IMR-90 (cell line): ENCODE measurements at regions not wholly inside any gene's neighbourhood (a gene's known extent, or its start where the extent isn't known, plus 50 kb on each side); places are given as distances from the start of the nearest gene placed in this dataset.

ENCODE experiments used
- ATAC-seq: fragments of 200-7000 bp; cut with Tn5 transposase; 2 replicates; pipeline ENCODE4 v1.9.1; 2020; ENCODE audit warnings: low read depth, mild to moderate bottlenecking, moderate library complexity
- BruUV-seq: library from RNA; stranded (reverse); fragments of 400-500 nt; replicated peaks from 2 replicates; lab custom pipeline; 2021; lab: Mats Ljungman, UMichigan
- CTCF ChIA-PET: fragments of 300-600 bp; formaldehyde crosslinking; extraction: SDS; loops from one replicate; lab custom pipeline; 2021; ENCODE audit warnings: antibody characterized with exemption; lab: Yijun Ruan, JAX
- POLR2A ChIA-PET: fragments of 300-600 bp; sonication (Branson Sonifier 250); formaldehyde crosslinking; loops from one replicate; lab custom pipeline; 2022; ENCODE audit warnings: antibody characterized with exemption; ENCODE audit not compliant: unreplicated experiment; lab: Charles Lee
- DNase-seq: peaks from one replicate; pipeline ENCODE4 v3.0.0; 2013
- H2AFZ ChIP-seq: replicated peaks from 2 replicates; pipeline ENCODE3; 2013; ENCODE audit warnings: low read length, mild to moderate bottlenecking; ENCODE audit not compliant: poor library complexity
- H2AK5ac ChIP-seq: 2 replicates; pipeline ENCODE4 v1.6.1; 2013; ENCODE audit warnings: low read depth, low read length, inconsistent platforms
- H2AK9ac ChIP-seq: replicated peaks from 2 replicates; pipeline ENCODE3; 2013; ENCODE audit warnings: mild to moderate bottlenecking, low read depth, low read length, moderate library complexity; ENCODE audit not compliant: poor library complexity
- H2BK120ac ChIP-seq: 2 replicates; pipeline ENCODE4 v1.6.1; 2013; ENCODE audit warnings: low read depth, low read length, inconsistent platforms
- H2BK15ac ChIP-seq: 3 replicates; pipeline ENCODE4 v1.6.1; 2013; ENCODE audit warnings: low read depth, low read length, inconsistent platforms
- H2BK20ac ChIP-seq: 2 replicates; pipeline ENCODE4 v1.6.1; 2013; ENCODE audit warnings: low read depth, mild to moderate bottlenecking, inconsistent platforms, low read length, moderate library complexity
- H2BK5ac ChIP-seq: 2 replicates; pipeline ENCODE4 v1.6.1; 2013; ENCODE audit warnings: mild to moderate bottlenecking, low read depth, low read length, inconsistent platforms; ENCODE audit not compliant: poor library complexity, severe bottlenecking
- H3K14ac ChIP-seq: replicated peaks from 2 replicates; pipeline ENCODE4 v1.6.1; 2013; ENCODE audit warnings: low read depth, low read length, inconsistent platforms
- H3K18ac ChIP-seq: 2 replicates; pipeline ENCODE4 v1.6.1; 2013; ENCODE audit warnings: low read depth, low read length, control low read depth
- H3K23ac ChIP-seq: 2 replicates; pipeline ENCODE4 v1.6.1; 2013; ENCODE audit warnings: low read depth, low read length, inconsistent platforms
- H3K27ac ChIP-seq: 2 replicates; pipeline ENCODE4 v1.5.1; 2013; ENCODE audit warnings: mild to moderate bottlenecking, control low read depth, low read length; ENCODE audit not compliant: insufficient read depth
- H3K27me3 ChIP-seq: 2 replicates; pipeline ENCODE4 v1.6.1; 2013; ENCODE audit warnings: low read length; ENCODE audit not compliant: control insufficient read depth, insufficient read depth
- H3K36me3 ChIP-seq: 2 replicates; pipeline ENCODE4 v1.6.1; 2013; ENCODE audit warnings: low read length, mixed read lengths; ENCODE audit not compliant: control insufficient read depth, insufficient read depth
- H3K4ac ChIP-seq: 2 replicates; pipeline ENCODE4 v1.6.1; 2013; ENCODE audit warnings: low read depth, low read length, inconsistent platforms
- H3K4me1 ChIP-seq: 2 replicates; pipeline ENCODE4 v1.6.1; 2013; ENCODE audit warnings: low read length, mixed read lengths; ENCODE audit not compliant: control insufficient read depth, insufficient read depth
- H3K4me2 ChIP-seq: 2 replicates; pipeline ENCODE4 v1.6.1; 2013; ENCODE audit warnings: low read depth, mild to moderate bottlenecking, control low read depth, low read length, moderate library complexity
- H3K4me3 ChIP-seq: 2 replicates; pipeline ENCODE4 v1.5.1; 2013; ENCODE audit warnings: low read depth, mild to moderate bottlenecking, control low read depth, low read length, moderate library complexity; ENCODE audit not compliant: insufficient read depth
- H3K56ac ChIP-seq: 2 replicates; pipeline ENCODE4 v1.6.1; 2013; ENCODE audit warnings: low read length, inconsistent platforms; ENCODE audit not compliant: insufficient read depth; ENCODE audit errors: extremely low read depth
- H3K79me1 ChIP-seq, 2 experiments: 2 replicates each; pipeline ENCODE4 v1.6.1; 2013; ENCODE audit warnings: low read length in 2 of 2, inconsistent platforms in 1 of 2, low read depth in 1 of 2
- H3K9ac ChIP-seq: 2 replicates; pipeline ENCODE4 v1.6.1; 2013; ENCODE audit warnings: low read depth, low read length, control low read depth
- H3K9me1 ChIP-seq: 2 replicates; pipeline ENCODE4 v1.6.1; 2013; ENCODE audit warnings: low read length, inconsistent platforms; ENCODE audit not compliant: insufficient read depth
- H3K9me3 ChIP-seq: 2 replicates; pipeline ENCODE4 v1.6.1; 2013; ENCODE audit warnings: low read length; ENCODE audit not compliant: control insufficient read depth, insufficient read depth
- H4K20me1 ChIP-seq: 2 replicates; pipeline ENCODE4 v1.6.1; 2013; ENCODE audit warnings: low read length, inconsistent platforms; ENCODE audit not compliant: insufficient read depth
- H4K5ac ChIP-seq: 2 replicates; pipeline ENCODE4 v1.6.1; 2013; ENCODE audit warnings: mild to moderate bottlenecking, low read depth, low read length, control low read depth
- H4K8ac ChIP-seq, 2 experiments: 2 replicates each; pipeline ENCODE4 v1.6.1; 2013; ENCODE audit warnings: low read depth in 2 of 2, low read length in 2 of 2, control low read depth in 1 of 2, inconsistent platforms in 1 of 2
- H4K91ac ChIP-seq: 2 replicates; pipeline ENCODE4 v1.6.1; 2013; ENCODE audit warnings: low read depth, low read length, inconsistent platforms; ENCODE audit not compliant: insufficient read depth
- BHLHE40 ChIP-seq: fragments of 150-350 bp; IDR thresholded peaks from 2 replicates; pipeline ENCODE4 v1.6.1; 2016; ENCODE audit warnings: mild to moderate bottlenecking, low read depth, low read length
- MAFK ChIP-seq: IDR thresholded peaks from 2 replicates; pipeline ENCODE4 v1.6.1; 2012; ENCODE audit warnings: low read depth, low read length, improper control_type of control experiment
- RCOR1 ChIP-seq: IDR thresholded peaks from 2 replicates; pipeline ENCODE4 v1.6.1; 2012; ENCODE audit warnings: mild to moderate bottlenecking, low read length, improper control_type of control experiment; ENCODE audit not compliant: insufficient replicate concordance
- RFX5 ChIP-seq: IDR thresholded peaks from 2 replicates; pipeline ENCODE4 v1.8.0; 2012; ENCODE audit warnings: low read depth, mild to moderate bottlenecking, low read length, moderate library complexity
- WGBS, 2 experiments: methylation state at CpG; one replicate each; pipeline versions ENCODE4 v1.1.5 to v1.1.7; 2013; ENCODE audit warnings: missing lambda C conversion rate in 2 of 2; ENCODE audit not compliant: insufficient read length in 1 of 2; ENCODE audit errors: extremely low coverage in 2 of 2; 5-methylcytosine and 5-hydroxymethylcytosine counted together
- dilution Hi-C: fragments of 300-500 bp; cut with HindIII; formaldehyde crosslinking; loops from one replicate; pipeline ENCODE4 v1.14.3; 2018; ENCODE audit warnings: low sequenced_read_pairs; ENCODE audit not compliant: unreplicated experiment
- in situ Hi-C: fragments of 300-500 bp; cut with MboI; formaldehyde crosslinking; loops from 3 replicates; pipeline ENCODE4 v1.14.3; 2019; ENCODE audit warnings: low sequenced_read_pairs, inconsistent platforms, mixed read lengths
- intact Hi-C: fragments of 100-400 bp; cut with micrococcal nuclease; formaldehyde crosslinking; loops from 2 replicates; pipeline ENCODE4 v1.10.0; 2022

DNA sequence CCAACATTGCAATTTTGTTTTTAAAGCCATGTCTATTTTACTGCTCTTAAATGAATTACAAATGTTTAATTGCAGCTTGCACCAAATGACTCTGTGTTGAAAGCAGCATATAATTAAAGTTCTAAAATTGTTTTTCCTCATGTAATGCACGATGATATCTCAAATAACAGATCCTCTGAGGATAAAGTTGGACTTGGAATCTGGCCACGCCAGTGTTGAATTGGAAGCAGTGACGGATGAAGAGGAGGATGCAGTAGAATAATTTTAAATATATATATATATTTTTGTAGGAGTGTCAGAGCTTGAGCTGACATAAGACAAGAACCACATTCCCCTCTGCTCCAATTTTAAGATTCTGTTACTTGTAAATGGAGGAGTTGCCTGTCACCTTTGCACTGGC lies 406.6 kb upstream of the DPPA4 start:
- Histone ChIP-seq H3K9me3 (no peaks in the 10 kb centered on the region), H3K56ac (no peak overlapping the region), H3K4ac (no peak overlapping the region), H4K91ac (no peak overlapping the region), H3K4me1 (no peaks in the 10 kb centered on the region), H2BK5ac (no peak overlapping the region), H3K23ac (no peak overlapping the region), H2BK20ac (no peak overlapping the region), H3K79me1 (no peaks in the 10 kb centered on the region), H4K5ac (no peak overlapping the region), H2AK9ac (no peak overlapping the region), H2AK5ac (no peak overlapping the region), H3K36me3 (no peaks in the 10 kb centered on the region), H3K9ac (no peak overlapping the region), H3K9me1 (no peaks in the 10 kb centered on the region), H4K20me1 (no peaks in the 10 kb centered on the region), H3K27me3 (no peaks in the 10 kb centered on the region), H4K8ac (no peak overlapping the region), H3K27ac (no peak overlapping the region), H3K14ac (no peak overlapping the region), H3K4me3 (no peak overlapping the region), H2BK15ac (no peak overlapping the region), H3K4me2 (no peak overlapping the region), H2BK120ac (no peak overlapping the region), H2AFZ (no peak overlapping the region), H3K18ac (no peak overlapping the region)
- ATAC-seq = no peak
- WGBS, 2 experiments = no CpG with 5 or more reads among the region's 3 CpGs
- in situ Hi-C loops = no loop called here
- BruUV-seq = no TSS peak
- dilution Hi-C loops = no loop called here
- intact Hi-C loops = no loop called here
- CTCF ChIA-PET = no interaction called here
- DNase-seq = no peak
- POLR2A ChIA-PET = no interaction called here
- no peak for TF ChIP-seq RFX5
- TF ChIP-seq BHLHE40 = no peak
- TF ChIP-seq MAFK = no peak
- TF ChIP-seq RCOR1 = no peak
